ENCODE measurements at regions not wholly inside any gene's neighbourhood (a gene's known extent, or its start where the extent isn't known, plus 50 kb on each side); places are given as distances from the start of the nearest gene placed in this dataset.

DNA sequence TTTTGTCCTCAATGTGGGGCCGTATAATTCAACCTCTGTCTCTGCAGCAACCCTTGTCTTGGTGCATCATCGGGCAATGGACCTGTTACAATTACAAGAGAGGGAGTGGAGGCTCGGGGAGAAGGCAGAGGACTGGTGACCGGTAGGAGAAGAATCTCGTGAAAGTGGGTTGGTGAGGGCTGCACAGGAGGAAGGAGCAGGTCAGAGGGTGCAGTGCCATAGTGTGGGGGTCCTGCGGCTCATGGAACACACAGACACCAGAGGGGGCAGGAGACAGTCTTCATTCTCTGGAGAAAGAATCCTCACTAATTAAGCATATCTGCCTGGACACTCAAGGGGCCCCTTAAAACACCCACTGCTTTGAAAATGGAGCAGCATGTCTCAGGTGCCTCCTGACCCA, 174.7 kb upstream of the B3GAT1 start:
- DNase-seq (ENCODE audit: low read depth), result no peak
- TF ChIP-seq, protein P1, sequence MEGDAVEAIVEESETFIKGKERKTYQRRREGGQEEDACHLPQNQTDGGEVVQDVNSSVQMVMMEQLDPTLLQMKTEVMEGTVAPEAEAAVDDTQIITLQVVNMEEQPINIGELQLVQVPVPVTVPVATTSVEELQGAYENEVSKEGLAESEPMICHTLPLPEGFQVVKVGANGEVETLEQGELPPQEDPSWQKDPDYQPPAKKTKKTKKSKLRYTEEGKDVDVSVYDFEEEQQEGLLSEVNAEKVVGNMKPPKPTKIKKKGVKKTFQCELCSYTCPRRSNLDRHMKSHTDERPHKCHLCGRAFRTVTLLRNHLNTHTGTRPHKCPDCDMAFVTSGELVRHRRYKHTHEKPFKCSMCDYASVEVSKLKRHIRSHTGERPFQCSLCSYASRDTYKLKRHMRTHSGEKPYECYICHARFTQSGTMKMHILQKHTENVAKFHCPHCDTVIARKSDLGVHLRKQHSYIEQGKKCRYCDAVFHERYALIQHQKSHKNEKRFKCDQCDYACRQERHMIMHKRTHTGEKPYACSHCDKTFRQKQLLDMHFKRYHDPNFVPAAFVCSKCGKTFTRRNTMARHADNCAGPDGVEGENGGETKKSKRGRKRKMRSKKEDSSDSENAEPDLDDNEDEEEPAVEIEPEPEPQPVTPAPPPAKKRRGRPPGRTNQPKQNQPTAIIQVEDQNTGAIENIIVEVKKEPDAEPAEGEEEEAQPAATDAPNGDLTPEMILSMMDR (conservative IDR thresholded peaks at IDR 0.05; ENCODE audit: low read depth, low read length), result no peak
- no peak overlapping the region for H3K4me3 ChIP-seq (ENCODE audit: low read length)

DNA sequence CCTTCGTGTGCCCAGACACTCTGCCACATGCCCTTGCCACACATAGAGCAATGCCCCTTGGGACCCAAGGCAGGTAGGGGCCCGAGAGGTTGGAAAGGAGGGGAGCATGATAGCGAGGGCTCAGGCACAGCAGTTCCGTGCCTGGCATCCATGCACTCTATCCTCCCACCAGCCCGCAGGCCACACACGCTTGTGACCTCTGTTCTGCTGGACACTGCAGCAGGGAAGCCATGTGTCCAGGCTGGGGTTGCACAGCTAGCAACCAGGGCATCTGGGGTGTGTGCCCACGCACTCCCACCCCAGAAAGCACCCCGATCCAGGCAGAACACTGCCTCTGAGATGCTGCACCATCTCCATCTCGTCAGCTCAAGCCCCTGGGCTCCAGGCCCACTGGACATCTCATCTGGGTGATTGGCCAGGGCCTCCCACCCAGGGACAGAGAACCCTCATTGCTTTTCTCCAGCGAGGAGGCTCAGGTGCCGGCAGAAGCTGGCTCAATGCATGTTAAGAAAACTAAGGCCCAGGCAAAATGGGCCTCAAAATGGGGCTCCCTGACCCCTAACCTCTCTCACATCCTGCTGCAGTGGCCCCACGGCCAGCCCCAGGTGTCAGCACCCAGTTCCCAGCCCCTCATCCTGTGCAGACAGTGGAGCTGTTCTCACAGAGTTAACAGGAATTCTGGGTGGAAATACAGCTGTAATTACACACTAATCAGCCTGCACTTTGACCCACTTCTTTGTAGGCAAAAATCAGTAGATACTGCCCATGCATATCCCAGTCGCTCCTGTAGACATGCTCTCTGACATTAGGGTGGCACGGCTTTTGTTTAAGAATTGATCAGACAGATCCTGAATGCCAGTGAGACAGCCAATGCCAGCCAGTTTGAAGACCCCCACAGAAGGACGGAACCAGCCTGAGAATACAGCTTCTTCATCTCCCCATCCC, 173.9 kb upstream of the B3GAT1 start:
- TF ChIP-seq, protein P1 (conservative IDR thresholded peaks at IDR 0.05; ENCODE audit: low read depth, low read length), result no peak
- no peak for DNase-seq (ENCODE audit: low read depth)
- H3K4me3 ChIP-seq (ENCODE audit: low read length), result no peak overlapping the region

DNA sequence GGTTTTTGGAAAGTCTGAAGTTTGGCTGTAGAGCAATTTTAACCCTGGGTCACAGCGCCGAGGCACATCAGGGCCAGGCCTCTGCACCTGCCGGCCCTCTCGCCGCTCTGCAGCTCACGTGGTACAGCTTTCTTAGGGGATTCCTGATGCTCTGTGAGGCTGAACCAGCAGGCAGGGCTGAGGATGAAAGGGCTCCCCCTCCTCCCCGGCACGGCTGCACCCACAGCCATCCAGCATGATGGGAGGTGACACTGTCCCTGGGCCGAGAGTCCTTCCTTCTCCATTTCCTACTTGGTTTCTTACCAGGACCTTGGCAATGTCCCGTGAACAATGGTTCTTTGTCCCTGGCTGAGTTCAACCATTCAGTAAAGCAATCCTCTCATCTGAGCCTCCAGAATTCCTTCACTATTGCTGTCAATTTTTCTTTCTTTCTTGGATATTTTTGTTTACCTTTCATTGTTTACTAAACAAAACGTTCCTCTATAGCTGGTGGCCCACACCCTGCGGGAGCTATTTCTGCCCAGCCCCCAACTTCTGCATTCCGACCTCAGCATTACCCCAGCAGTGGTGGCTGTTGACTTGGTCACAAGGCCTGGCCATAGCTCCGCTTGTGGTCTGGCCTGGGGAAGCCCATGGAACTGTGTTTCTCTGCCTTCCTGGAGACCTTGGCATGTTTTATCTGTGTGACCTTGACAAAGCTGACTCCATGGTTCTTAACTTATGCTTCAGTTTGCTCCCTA, 172.8 kb upstream of the B3GAT1 start:
- TF ChIP-seq, protein P1 (conservative IDR thresholded peaks at IDR 0.05; ENCODE audit: low read depth, low read length), result no peak
- DNase-seq (ENCODE audit: low read depth), result no peak

DNA sequence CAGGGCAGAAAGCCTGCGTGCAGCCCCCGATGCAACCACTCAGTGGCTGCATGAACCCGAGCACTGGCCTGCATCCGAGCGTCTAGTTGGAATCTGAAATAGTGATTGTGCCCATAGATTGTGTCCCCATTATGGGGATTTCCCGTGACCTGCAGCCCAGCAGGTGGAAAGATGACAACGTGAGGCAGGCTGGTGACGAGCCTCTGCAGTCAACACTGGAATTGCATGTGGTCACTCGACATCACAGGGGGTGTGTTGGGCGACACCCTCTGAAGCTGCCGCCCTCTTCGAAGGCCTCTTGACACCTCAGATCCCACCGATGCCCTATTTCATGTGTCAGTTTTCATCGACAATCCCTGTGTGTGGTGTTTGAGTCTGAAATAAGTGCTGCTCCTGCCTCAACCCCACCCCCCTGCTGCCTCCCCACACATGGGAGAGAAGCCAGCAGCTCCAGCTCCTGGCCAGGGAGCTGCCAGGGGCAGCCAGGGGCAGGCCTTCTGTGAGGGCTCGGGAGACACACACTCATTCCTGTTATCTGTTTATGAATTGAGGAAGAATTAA, 172.0 kb upstream of the B3GAT1 start:
- H3K4me3 ChIP-seq (ENCODE audit: low read length), result no peak overlapping the region
- TF ChIP-seq, protein P1 (conservative IDR thresholded peaks at IDR 0.05; ENCODE audit: low read depth, low read length), result no peak
- no peak for DNase-seq (ENCODE audit: low read depth)

More for the DNA sequence above, 172.8 kb upstream of the B3GAT1 start:
- no peak overlapping the region for H3K4me3 ChIP-seq (ENCODE audit: low read length)

DNA sequence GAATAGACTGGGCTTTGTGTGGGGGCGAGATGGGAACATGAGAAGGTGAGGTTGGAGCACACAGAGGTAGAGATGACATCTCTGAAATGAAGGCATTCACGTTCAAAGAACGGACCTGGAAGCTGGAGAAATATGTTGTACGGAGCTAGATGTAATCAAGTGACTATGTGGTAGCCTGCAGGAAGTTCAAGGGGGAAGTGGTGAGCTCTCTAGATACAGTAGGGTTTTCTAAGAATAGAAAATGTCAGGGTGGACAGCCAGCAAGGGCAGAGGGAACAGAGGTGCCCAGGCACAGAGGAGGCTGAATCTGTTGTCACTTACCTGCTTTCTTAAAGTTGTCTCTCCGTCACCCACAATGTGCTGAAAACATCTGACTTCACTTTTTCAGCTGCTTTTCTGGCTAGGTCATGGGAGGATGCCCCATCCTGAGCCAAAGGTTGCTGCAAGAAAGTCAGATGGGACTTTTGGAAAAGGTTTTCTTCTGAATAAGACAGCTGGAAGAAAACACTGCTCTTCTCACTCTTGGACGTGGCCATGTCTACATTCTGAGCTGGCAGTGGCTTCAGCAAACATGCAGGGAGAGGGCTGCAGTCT, 171.5 kb upstream of the B3GAT1 start:
- no peak for DNase-seq (ENCODE audit: low read depth)
- TF ChIP-seq, protein P1 (conservative IDR thresholded peaks at IDR 0.05; ENCODE audit: low read depth, low read length), result no peak
- H3K4me3 ChIP-seq (ENCODE audit: low read length), result no peak overlapping the region

DNA sequence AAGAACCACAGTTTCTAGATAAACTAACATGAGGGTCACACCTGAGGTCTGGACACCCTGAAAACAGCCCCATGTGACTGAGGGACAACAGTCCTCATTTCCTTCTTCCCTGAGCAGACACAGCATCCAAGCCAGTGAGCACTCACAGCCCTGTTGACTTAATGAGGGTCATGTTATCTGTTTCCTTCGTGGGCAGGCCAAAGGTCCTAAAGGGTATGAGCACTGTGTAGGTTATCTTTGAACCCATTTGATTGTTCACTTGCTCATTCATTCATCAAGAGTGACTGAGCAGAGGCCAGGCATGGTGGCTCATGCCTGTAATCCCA, 170.7 kb upstream of the B3GAT1 start:
- H3K4me3 ChIP-seq (ENCODE audit: low read length), result no peak overlapping the region
- no peak for DNase-seq (ENCODE audit: low read depth)
- TF ChIP-seq, protein P1 (conservative IDR thresholded peaks at IDR 0.05; ENCODE audit: low read depth, low read length), result no peak
